Body of pancreas (tissue), 4 donors: ENCODE measurements at regions not wholly inside any gene's neighbourhood (a gene's known extent, or its start where the extent isn't known, plus 50 kb on each side); places are given as distances from the start of the nearest gene placed in this dataset.

ENCODE experiments used
- CTCF ChIP-seq, 7 experiments: fragments of 450-650 bp in 4 of 7; fragments of 200-600 bp in 3 of 7; sonication (generic) in 3 of 7; IDR thresholded peaks; one replicate each; pipeline ENCODE4 v1.5.1; 2016 to 2019; ENCODE audit warnings: antibody characterized with exemption in 7 of 7
- POLR2A ChIP-seq, 3 donors: fragments of 450-650 bp; IDR thresholded peaks; one replicate each; pipeline ENCODE4 v1.6.1; 2016; ENCODE audit warnings: antibody characterized with exemption in 3 of 3, mild to moderate bottlenecking in 2 of 3

DNA sequence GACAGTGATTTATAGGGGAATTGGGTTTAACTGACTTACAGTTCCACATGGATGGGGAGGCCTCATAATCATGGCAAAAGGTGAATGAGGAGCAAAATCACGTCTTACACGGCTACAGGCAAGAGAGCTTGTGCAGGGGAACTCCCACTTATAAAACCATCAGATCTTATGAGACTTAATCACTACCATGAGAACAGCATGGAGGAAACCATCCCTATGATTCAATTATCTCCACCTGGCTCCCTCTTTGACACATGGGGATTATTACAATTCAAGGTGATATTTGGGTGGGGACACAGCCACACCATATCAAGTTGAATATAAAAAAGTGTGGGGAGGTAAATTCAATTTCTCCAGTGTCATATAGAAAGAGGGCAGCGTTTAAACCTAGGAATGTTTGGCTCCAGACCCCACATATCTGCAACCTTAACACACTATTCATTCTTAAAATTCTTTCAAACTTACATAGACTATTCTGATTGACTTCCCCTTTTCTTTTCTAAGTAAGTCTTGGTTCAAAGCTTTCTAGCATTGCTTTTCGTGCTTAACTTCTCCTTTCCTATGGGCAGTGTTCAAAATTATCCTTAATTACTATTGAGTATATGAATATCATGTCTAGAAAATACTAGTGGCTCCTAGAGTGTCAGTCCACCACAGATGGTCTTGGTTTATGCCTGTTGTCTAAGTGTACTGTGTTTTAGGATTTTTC lies 446.7 kb upstream of the GBE1 start:
- no peak for TF ChIP-seq CTCF (IDR thresholded peaks at IDR 0.05)
- no peak for TF ChIP-seq POLR2A (IDR thresholded peaks at IDR 0.05)
